Endodermal cell (in vitro differentiated cells): ENCODE measurements at regions not wholly inside any gene's neighbourhood (a gene's known extent, or its start where the extent isn't known, plus 50 kb on each side); places are given as distances from the start of the nearest gene placed in this dataset.
"Not testable (repeated sequence)": the region's sequence is repeated elsewhere in the genome, so short reads cannot be mapped to it uniquely, and the experiment has no call there.

Source experiments
- DNase-seq: peaks from one replicate; pipeline ENCODE4 v3.0.0-alpha.2; 2017
- H3K27ac ChIP-seq: 2 replicates; pipeline ENCODE4 v1.5.1; 2013; ENCODE audit warnings: mild to moderate bottlenecking, low read depth, low read length, moderate library complexity
- H3K27me3 ChIP-seq: 2 replicates; pipeline ENCODE4 v1.6.1; 2013; ENCODE audit warnings: mild to moderate bottlenecking, low read length, moderate library complexity; ENCODE audit not compliant: insufficient read depth, control insufficient read depth, poor library complexity, severe bottlenecking
- H3K36me3 ChIP-seq: 2 replicates; pipeline ENCODE4 v1.7.0; 2013; ENCODE audit warnings: mild to moderate bottlenecking, low read length, moderate library complexity; ENCODE audit not compliant: control insufficient read depth, insufficient read depth
- H3K4me1 ChIP-seq: one replicate; pipeline ENCODE4 v1.7.0; 2013; ENCODE audit warnings: low read length; ENCODE audit not compliant: control insufficient read depth, insufficient read depth
- H3K4me3 ChIP-seq: 2 replicates; pipeline ENCODE4 v1.5.1; 2013; ENCODE audit warnings: mild to moderate bottlenecking, low read length, moderate library complexity
- H3K9ac ChIP-seq: 2 replicates; pipeline ENCODE4 v1.6.1; 2013; ENCODE audit warnings: mild to moderate bottlenecking, low read length, moderate library complexity; ENCODE audit not compliant: poor library complexity, severe bottlenecking; ENCODE audit errors: extremely low read depth
- H3K9me3 ChIP-seq: 2 replicates; pipeline ENCODE4 v1.6.1; 2013; ENCODE audit warnings: mild to moderate bottlenecking, low read length, moderate library complexity; ENCODE audit not compliant: control insufficient read depth
- H3K27ac Mint-ChIP-seq: 2 replicates; pipeline ENCODE4 v1.8.0; 2020; ENCODE audit warnings: mixed read lengths
- H3K27me3 Mint-ChIP-seq: 2 replicates; pipeline ENCODE4 v1.8.0; 2021; ENCODE audit warnings: mild to moderate bottlenecking, mixed read lengths; ENCODE audit not compliant: insufficient read depth
- H3K36me3 Mint-ChIP-seq: 2 replicates; pipeline ENCODE4 v1.8.0; 2020; ENCODE audit warnings: low read depth, mixed read lengths
- H3K4me1 Mint-ChIP-seq: 2 replicates; pipeline ENCODE4 v1.8.0; 2020; ENCODE audit warnings: mixed read lengths
- H3K4me3 Mint-ChIP-seq: 2 replicates; pipeline ENCODE4 v1.8.0; 2020; ENCODE audit warnings: mild to moderate bottlenecking, moderate library complexity, mixed read lengths
- H3K9me3 Mint-ChIP-seq: 2 replicates; pipeline ENCODE4 v1.8.0; 2020; ENCODE audit warnings: mild to moderate bottlenecking, mixed read lengths
- WGBS, 2 experiments: methylation state at CpG; one replicate each; pipeline versions ENCODE4 v1.1.5 to v1.1.7; 2013; ENCODE audit warnings: missing lambda C conversion rate in 2 of 2, mixed read lengths in 1 of 2; ENCODE audit not compliant: insufficient coverage in 1 of 2, insufficient read length in 1 of 2; 5-methylcytosine and 5-hydroxymethylcytosine counted together

DNA sequence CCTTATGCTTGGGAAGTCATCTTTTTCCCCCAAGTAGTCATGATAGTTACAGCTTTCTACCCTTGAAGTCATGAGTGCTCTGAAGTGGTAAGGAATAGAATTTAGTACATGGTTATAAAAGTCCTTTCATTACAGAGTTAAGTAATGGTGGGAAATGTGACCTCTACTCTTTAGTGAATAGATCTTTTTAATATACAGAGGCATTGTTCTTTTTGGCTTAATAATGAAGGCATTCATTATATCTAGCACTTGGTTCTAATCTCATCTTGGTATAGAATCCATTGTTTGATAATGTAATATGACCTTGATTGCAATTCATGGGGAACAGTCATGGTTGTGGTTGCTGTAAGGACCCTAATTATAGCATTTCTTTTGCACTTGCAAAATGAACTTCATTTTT is 125.0 kb upstream of the PRSS12 start:
- not testable (repeated sequence) for H3K9ac ChIP-seq, H3K4me1 Mint-ChIP-seq, H3K36me3 ChIP-seq, H3K27me3 Mint-ChIP-seq, DNase-seq, H3K36me3 Mint-ChIP-seq, H3K9me3 ChIP-seq, H3K4me3 ChIP-seq, H3K4me3 Mint-ChIP-seq, H3K4me1 ChIP-seq, H3K27ac ChIP-seq, H3K9me3 Mint-ChIP-seq, H3K27me3 ChIP-seq, H3K27ac Mint-ChIP-seq

DNA sequence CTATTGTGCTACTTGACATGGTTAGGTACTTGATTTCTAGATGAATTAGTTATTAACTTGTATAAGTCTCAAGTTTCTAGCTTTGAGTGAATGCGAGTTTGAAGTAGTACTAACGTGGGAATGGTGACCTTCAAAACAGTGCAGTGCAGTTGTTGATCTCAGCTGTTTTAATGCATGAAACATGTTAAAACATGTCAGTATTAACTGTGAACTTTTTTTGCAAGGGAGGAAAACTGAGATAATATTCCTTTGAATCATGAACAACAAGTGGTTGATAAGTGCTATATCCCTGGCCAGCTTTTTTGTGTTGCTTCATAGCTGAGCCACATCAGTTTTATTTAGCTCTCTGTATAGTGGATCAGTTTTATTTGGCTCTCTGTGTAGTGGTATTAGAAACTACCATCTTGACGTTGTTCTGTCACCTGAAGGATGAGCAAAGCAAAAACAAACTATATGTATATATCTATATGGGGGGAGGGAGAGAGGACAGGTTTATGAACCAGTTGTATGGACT is 133.1 kb upstream of the PRSS12 start:
- not testable (repeated sequence) for H3K9me3 ChIP-seq, H3K4me1 Mint-ChIP-seq, H3K4me3 ChIP-seq, H3K36me3 ChIP-seq, DNase-seq, H3K27me3 ChIP-seq, H3K4me1 ChIP-seq, H3K4me3 Mint-ChIP-seq, H3K9ac ChIP-seq, H3K9me3 Mint-ChIP-seq, H3K27ac Mint-ChIP-seq, H3K27ac ChIP-seq, H3K27me3 Mint-ChIP-seq, H3K36me3 Mint-ChIP-seq
- 92 to 93% methylated on average over 2 of the region's 3 CpGs for WGBS, 2 experiments

DNA sequence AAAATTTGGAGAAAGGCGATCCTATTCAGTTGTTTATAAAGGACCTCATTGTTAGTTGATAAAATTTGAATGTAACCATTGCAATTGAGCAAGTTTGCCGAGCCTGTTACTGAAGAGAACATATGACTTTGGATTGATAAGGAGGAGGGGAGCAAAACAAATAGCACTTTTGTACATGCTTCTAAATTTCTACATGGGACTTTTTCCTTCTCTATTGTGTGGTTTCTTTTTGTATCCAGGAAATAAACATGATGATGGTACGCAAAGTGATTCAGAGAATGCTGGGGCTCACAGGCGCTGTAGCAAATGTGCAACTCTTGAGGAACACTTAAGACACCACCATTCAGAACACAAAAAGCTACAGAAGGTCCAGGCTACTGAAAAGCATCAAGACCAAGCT is 140.2 kb upstream of the PRSS12 start:
- H3K36me3 Mint-ChIP-seq, H3K9me3 Mint-ChIP-seq, H3K4me1 Mint-ChIP-seq, H3K27ac Mint-ChIP-seq, H3K36me3 ChIP-seq, DNase-seq, H3K4me3 Mint-ChIP-seq, H3K9me3 ChIP-seq, H3K9ac ChIP-seq, H3K27me3 Mint-ChIP-seq, H3K27me3 ChIP-seq, H3K27ac ChIP-seq, H3K4me3 ChIP-seq, H3K4me1 ChIP-seq: not testable (repeated sequence)
- WGBS, 2 experiments, result 92% methylated on average over 3 of the region's 4 CpGs; no CpG with 5 or more reads in 1 of the 2 experiments

DNA sequence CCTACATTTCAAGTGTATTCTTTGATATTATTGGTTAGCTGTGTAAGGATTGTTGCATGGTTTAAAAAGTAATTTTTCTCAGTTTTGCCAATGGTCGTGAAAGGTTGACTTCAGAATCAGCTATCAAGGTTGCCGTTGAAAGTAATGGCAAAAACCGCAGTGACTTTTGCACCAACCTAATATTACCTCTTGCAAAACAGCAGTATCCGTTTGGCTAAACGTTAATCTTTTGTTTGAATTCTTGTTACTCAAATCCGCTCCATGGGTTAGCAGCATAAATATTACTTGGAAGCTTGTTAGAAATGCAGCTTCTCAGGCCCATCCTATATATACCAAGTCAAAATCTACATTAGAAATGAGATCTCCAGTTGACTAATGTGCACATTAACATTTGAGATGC is 141.6 kb upstream of the PRSS12 start:
- H3K27ac ChIP-seq, H3K4me1 ChIP-seq, H3K27me3 Mint-ChIP-seq, H3K9me3 ChIP-seq, H3K4me1 Mint-ChIP-seq, H3K9ac ChIP-seq, H3K27me3 ChIP-seq, H3K4me3 ChIP-seq, H3K27ac Mint-ChIP-seq, H3K4me3 Mint-ChIP-seq, H3K36me3 ChIP-seq, DNase-seq, H3K36me3 Mint-ChIP-seq, H3K9me3 Mint-ChIP-seq: not testable (repeated sequence)
- WGBS, 2 experiments, result 80 to 94% methylated on average over 3 to 6 of the region's 6 CpGs

GRCh38 chr4:118502967-118503366 is 150.2 kb upstream of the PRSS12 start:
- H3K36me3 Mint-ChIP-seq, H3K9ac ChIP-seq, H3K27me3 ChIP-seq, H3K36me3 ChIP-seq, H3K4me3 ChIP-seq, H3K9me3 Mint-ChIP-seq, H3K27me3 Mint-ChIP-seq, H3K4me3 Mint-ChIP-seq, H3K9me3 ChIP-seq, H3K4me1 Mint-ChIP-seq, H3K27ac Mint-ChIP-seq, H3K4me1 ChIP-seq, H3K27ac ChIP-seq: not testable (repeated sequence)
- peak; percentile 44 for DNase-seq
- 95 to 100% methylated on average over 4 to 5 of the region's 5 CpGs for WGBS, 2 experiments

DNA sequence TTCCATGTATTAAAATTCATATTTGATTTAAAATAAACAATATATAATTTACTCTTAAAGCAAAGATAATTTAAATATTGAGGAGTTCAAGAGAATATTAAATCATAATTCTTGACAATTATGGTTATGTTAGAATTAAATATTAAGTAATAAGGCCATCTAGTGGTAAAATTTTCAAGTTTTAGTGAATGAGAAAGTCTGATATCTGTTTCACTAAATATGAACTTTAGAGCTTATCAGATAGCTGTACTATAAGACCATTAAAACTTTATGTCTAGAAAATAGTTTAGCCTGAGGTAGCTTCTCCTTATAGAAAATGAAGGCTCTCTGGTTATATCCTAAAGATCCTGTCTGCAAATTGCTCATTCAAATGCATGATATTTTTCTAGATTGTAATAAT is 152.1 kb upstream of the PRSS12 start:
- DNase-seq, H3K9me3 ChIP-seq, H3K9ac ChIP-seq, H3K27me3 Mint-ChIP-seq, H3K9me3 Mint-ChIP-seq, H3K4me1 Mint-ChIP-seq, H3K27ac ChIP-seq, H3K27ac Mint-ChIP-seq, H3K4me3 Mint-ChIP-seq, H3K27me3 ChIP-seq, H3K36me3 ChIP-seq, H3K4me3 ChIP-seq, H3K36me3 Mint-ChIP-seq, H3K4me1 ChIP-seq: not testable (repeated sequence)

DNA sequence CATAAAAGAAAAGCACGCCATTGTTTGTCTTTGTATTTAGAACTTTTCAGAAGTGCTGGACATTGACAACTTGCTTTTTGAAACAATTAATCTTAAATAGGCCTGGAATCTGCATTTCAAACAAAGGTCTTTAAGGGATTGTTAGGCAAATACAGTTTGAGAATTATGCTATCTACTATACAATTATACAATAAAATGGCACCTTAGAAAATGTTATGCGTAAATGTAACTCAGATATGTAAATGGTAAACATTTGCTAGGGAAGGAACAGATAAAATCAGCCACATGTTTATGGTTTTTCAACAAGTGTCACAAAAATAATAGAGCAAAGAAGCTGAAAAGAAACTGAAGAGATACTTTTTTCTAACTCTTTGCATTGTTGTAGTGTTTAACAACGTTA is 152.7 kb upstream of the PRSS12 start:
- not testable (repeated sequence) for H3K27me3 ChIP-seq, H3K9me3 ChIP-seq, H3K27me3 Mint-ChIP-seq, H3K27ac Mint-ChIP-seq, H3K4me1 ChIP-seq, H3K27ac ChIP-seq, H3K4me3 ChIP-seq, H3K4me1 Mint-ChIP-seq, H3K36me3 Mint-ChIP-seq, H3K9me3 Mint-ChIP-seq, H3K4me3 Mint-ChIP-seq, H3K36me3 ChIP-seq, H3K9ac ChIP-seq, DNase-seq
- 80 to 86% methylated on average over 1 to 3 of the region's 3 CpGs for WGBS, 2 experiments
